HG03103 (cell line): ENCODE measurements at regions not wholly inside any gene's neighbourhood (a gene's known extent, or its start where the extent isn't known, plus 50 kb on each side); places are given as distances from the start of the nearest gene placed in this dataset.

Experiments used
- ATAC-seq: cut with Tn5 transposase; IDR thresholded peaks from one replicate; pipeline ENCODE4 v1.9.1; 2021; ENCODE audit warnings: low read depth; ENCODE audit not compliant: unreplicated experiment

DNA sequence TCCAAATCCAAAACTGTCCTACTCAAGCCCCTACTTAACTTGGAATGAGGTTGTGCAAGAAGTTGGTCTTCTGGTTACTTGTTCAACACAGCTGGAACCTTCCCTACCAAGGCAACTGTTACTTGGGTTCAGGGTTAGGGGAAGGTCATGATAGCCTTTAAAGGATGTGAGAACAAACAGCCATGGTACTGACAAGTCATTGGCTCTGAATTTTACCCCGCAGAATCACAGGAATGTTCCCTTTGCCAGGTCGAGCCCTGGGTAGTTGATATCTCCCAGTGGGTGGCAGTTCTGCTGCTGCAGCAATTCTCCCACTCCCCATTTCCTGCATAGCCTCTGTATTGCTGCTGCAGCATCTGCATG lies 396.1 kb upstream of the MPDZ start:
- no peak for ATAC-seq

DNA sequence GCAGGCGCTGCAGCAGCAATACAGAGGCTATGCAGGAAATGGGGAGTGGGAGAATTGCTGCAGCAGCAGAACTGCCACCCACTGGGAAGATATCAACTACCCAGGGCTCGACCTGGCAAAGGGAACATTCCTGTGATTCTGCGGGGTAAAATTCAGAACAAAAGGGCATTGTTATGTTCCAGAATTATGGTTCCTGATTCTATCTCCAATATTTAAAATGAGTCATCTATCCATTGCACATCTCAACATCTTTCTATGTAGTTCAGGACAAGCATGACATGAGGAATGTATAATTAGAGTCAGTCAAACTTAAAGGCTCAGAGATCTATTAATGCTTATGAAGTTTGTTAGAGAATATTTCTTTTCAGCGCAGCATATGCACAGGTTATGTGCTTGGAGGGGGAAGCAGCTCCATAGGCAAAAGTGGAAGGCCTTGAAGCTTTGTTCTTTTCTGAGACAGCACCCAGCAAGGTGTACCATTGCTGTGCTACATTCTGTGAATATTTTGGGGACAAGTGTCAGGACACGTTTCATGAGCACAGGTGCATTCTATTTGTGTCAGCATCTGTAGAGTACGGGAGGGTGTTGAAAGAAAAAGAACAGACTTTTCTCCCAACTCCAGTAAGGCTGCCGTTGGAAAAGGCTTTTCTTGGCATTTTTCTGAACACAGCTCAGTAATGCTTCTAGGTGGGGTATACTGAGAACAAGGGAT lies 395.6 kb upstream of the MPDZ start:
- ATAC-seq = no peak

DNA sequence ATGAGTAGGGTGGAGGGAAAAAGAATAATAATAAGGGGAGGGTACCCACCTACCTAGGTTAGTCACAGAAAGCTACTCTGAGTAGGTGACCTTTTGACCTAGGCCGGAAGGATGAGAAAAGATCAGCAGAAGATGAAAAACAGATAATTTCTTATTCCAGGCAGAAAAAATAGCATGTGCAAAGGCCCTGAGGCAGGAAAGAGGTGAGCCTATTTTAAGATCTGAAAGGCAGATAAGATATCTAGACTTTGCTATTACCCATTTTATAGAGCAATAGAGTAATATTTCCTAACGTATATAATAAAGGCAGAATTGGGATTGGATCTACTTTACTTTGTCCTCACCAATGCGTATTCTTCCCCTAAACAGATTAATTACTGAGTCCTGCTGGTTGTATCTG lies 393.9 kb upstream of the MPDZ start:
- ATAC-seq = no peak

- ATAC-seq = no peak
Observed at GRCh38 chr9:13665418-13666066, 386.1 kb upstream of the MPDZ start.

- no peak for ATAC-seq
Observed at GRCh38 chr9:13661014-13661413, 381.5 kb upstream of the MPDZ start.

DNA sequence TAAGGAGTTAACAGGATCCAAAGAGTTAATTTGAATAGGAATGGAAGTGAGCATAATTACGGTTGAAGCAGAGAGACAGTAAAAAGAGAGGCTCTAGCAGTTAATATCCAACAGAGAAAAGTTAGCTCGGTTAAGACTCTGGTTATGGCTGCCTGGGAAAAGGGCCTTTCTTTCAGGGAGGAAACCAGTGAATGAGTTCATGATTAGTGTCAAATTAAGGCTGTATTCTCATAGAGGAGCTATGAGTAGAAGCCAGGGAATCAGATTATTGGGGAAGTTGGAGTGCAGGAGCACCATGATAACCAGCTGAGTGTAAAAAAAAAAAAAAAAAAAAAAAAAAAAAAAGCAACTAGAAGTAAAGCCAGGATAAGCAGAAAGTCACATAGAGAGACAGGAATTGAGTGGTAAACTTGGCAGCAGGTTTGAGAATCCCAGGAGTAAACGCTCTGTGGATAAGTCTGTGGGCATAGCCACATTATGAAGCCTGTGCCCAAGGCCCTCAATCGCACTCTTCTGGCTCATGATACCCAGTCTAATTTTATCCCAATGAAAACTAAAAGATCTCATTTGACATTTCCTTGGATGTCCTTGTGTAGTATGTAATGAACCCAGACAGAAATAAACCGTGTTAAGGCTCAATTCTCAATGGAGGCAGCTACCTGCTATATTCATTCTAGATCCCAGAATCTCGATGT lies 372.6 kb upstream of the MPDZ start:
- ATAC-seq = no peak

- ATAC-seq = no peak
Observed at GRCh38 chr9:13651526-13651925, 372.0 kb upstream of the MPDZ start.

DNA sequence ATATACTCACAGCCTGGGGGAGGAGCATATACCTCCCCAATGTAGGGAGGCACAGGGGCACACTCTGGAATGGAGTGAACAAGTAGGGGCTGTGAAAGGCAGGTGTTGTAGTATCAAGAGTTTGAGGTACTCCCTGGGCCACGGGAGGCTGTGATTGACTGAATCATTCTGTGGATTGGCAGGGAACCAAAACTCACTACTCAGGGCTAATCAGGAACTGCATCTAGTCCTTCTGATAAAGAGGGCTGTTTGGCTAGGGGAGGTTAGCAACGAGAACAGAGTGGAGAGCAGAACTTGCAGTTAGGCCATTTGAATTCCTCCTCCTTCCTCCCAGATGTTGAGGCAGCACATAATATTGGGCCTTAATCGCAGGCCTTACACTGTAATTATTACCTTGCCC lies 369.2 kb upstream of the MPDZ start:
- ATAC-seq = no peak

- ATAC-seq = no peak
Observed at GRCh38 chr9:13648068-13648467, 368.6 kb upstream of the MPDZ start.

- no peak for ATAC-seq
Observed at GRCh38 chr9:13646500-13647021, 367.1 kb upstream of the MPDZ start.

- no peak for ATAC-seq
Observed at GRCh38 chr9:13645557-13645956, 366.1 kb upstream of the MPDZ start.

DNA sequence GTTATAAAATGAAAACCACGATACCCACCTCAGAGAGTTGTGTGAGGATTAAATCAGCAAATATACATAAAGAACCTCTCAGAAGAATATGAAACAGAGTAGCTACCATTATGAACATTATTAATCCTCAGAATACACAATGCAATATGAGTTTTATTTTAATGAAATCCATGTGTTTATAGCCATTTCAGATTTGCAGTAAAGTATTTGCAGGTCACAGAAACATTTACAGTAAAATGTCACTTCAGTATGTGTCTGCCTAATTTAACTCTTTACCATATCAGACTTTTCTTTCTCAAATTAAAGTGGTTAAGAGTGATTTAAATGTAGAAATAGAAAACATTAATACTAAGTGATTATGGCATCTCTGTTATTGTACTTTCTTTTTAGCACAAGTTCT lies 365.2 kb upstream of the MPDZ start:
- no peak for ATAC-seq

DNA sequence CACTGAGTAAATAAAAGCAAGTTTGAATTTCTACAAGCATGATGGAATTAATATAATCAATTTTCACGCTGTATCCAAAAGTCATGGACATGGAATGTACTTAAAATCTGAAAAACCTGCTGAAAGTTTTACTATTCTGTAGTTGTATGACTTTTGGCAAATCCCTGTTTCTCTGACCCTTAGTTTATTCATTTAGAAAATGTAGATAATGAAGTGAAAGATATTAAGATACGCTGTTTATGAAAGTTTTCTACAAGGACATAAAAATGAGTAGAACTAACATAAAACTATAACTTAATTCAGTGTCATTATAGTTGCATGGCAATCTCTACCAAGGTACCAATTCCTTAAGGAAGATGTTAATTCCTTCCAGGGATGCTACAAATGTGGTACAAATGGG lies 363.2 kb upstream of the MPDZ start:
- no peak for ATAC-seq

- no peak for ATAC-seq
Observed at GRCh38 chr9:13629067-13629466, 349.6 kb upstream of the MPDZ start.

DNA sequence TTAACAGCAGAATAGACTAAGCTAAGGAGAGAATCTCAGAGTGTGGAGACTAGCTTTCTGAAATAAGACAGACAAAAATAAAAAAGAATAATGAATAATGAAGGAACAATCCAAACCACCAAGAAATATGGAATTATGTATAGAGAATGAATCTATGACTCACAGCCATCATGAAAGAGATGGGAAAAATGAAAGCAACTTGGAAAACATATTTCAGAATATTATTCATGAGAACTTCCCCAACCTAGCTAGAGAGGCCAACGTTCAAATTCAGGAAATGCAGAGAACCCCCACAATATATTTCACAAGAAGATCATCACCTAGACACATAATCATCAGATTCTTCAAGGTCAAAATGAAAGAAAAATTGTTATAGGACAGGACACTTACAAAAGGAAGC lies 349.0 kb upstream of the MPDZ start:
- ATAC-seq = no peak

DNA sequence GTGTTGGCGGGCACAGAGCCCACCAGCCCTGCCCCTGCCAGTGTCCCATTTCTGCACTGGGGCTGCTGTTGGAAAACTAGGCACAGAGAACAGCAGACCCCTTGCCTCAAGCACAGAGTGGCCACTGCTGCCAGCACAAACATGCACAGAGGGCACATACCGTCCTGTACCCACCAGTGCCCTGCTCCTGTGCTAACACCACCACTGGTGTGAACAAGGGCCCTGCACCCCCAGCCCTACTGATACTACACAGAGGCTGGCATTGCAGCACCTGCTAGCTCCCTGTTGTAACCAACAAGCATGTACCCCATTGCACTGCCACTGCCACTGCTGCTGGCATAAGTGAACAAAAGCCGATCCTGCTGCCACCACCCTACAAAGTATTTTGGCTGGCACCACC lies 348.0 kb upstream of the MPDZ start:
- ATAC-seq = no peak

DNA sequence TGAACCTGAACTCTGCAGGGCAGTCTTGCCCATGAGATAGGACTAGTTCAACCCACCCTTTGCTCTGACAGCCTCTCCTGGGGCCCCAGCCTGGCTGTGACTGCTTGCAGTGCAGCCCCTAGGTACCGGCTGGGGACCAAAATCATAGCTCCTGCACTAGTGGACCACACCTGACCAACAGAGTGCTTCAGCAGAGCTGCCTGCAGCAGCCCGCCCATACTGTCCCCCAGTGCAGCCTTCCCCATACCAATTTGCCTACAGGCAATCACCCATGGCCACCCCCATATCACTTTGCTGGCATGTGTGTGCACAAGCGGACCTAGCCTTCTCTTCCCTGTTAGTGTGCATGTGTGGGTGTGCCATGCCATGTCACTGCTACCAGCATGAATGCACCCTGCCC lies 347.6 kb upstream of the MPDZ start:
- no peak for ATAC-seq

- no peak for ATAC-seq
Observed at GRCh38 chr9:13626601-13627000, 347.1 kb upstream of the MPDZ start.

GRCh38 chr9:13621872-13622564 lies 342.5 kb upstream of the MPDZ start:
- ATAC-seq = no peak

GRCh38 chr9:13616491-13617035 lies 337.1 kb upstream of the MPDZ start:
- no peak for ATAC-seq
